Inflammatory macrophage treated with lipopolysaccharide for 4 hours (primary cell): ENCODE measurements at regions not wholly inside any gene's neighbourhood (a gene's known extent, or its start where the extent isn't known, plus 50 kb on each side); places are given as distances from the start of the nearest gene placed in this dataset.
"Not testable (repeated sequence)": the region's sequence is repeated elsewhere in the genome, so short reads cannot be mapped to it uniquely, and the experiment has no call there.

Experiments
- DNase-seq: peaks from one replicate; pipeline ENCODE4 v3.0.0-alpha.2; 2020

GRCh38 chr10:36489181-36489580 lies 636.2 kb upstream of the ANKRD30A start:
- no peak for DNase-seq

- no peak for DNase-seq
Observed at GRCh38 chr10:36488579-36488978, 636.8 kb upstream of the ANKRD30A start.

GRCh38 chr10:36479073-36479472 lies 646.3 kb upstream of the ANKRD30A start:
- no peak for DNase-seq

GRCh38 chr10:36476399-36476798 lies 649.0 kb upstream of the ANKRD30A start:
- no peak for DNase-seq

- DNase-seq, result no peak
Observed at GRCh38 chr10:36475746-36476145, 649.7 kb upstream of the ANKRD30A start.

GRCh38 chr10:36474456-36474855 lies 650.9 kb upstream of the ANKRD30A start:
- no peak for DNase-seq

- no peak for DNase-seq
Observed at GRCh38 chr10:36473122-36473521, 652.3 kb upstream of the ANKRD30A start.

GRCh38 chr10:36469585-36469984 lies 655.8 kb upstream of the ANKRD30A start:
- DNase-seq, result no peak

- DNase-seq, result no peak
Observed at GRCh38 chr10:36468620-36469019, 656.8 kb upstream of the ANKRD30A start.

- no peak for DNase-seq
Observed at GRCh38 chr10:36465604-36466379, 659.6 kb upstream of the ANKRD30A start.

- no peak for DNase-seq
Observed at GRCh38 chr10:36464291-36464690, 661.1 kb upstream of the ANKRD30A start.

- DNase-seq, result no peak
Observed at GRCh38 chr10:36463390-36463789, 662.0 kb upstream of the ANKRD30A start.

GRCh38 chr10:36462194-36462593 lies 663.2 kb upstream of the ANKRD30A start:
- no peak for DNase-seq

- DNase-seq, result not testable (repeated sequence)
Observed at GRCh38 chr10:36458437-36458836, 667.0 kb upstream of the ANKRD30A start.

GRCh38 chr10:36457751-36458150 lies 667.6 kb upstream of the ANKRD30A start:
- no peak for DNase-seq

- DNase-seq, result no peak
Observed at GRCh38 chr10:36455526-36456133, 669.8 kb upstream of the ANKRD30A start.

GRCh38 chr10:36452851-36453250 lies 672.5 kb upstream of the ANKRD30A start:
- no peak for DNase-seq

- no peak for DNase-seq
Observed at GRCh38 chr10:36451391-36451970, 673.9 kb upstream of the ANKRD30A start.

GRCh38 chr10:36450380-36450779 lies 675.0 kb upstream of the ANKRD30A start:
- no peak for DNase-seq

- no peak for DNase-seq
Observed at GRCh38 chr10:36448760-36449691, 676.4 kb upstream of the ANKRD30A start.

- DNase-seq, result no peak
Observed at GRCh38 chr10:36446881-36447280, 678.5 kb upstream of the ANKRD30A start.

- no peak for DNase-seq
Observed at GRCh38 chr10:36443233-36443632, 682.2 kb upstream of the ANKRD30A start.

- no peak for DNase-seq
Observed at GRCh38 chr10:36441557-36441956, 683.8 kb upstream of the ANKRD30A start.
